Liver (tissue), 8 donors: ENCODE measurements at regions not wholly inside any gene's neighbourhood (a gene's known extent, or its start where the extent isn't known, plus 50 kb on each side); places are given as distances from the start of the nearest gene placed in this dataset.

Experiments used
- DNase-seq: peaks from one replicate; pipeline ENCODE4 v3.0.0-alpha.2; 2017; ENCODE audit warnings: low spot score
- H3K27ac ChIP-seq, 2 donors: one replicate each; pipeline ENCODE4 v1.7.0; 2013; ENCODE audit warnings: inconsistent platforms in 2 of 2, low read length in 2 of 2, control low read depth in 1 of 2, low read depth in 1 of 2, mild to moderate bottlenecking in 1 of 2
- H3K27me3 ChIP-seq, 4 donors: one replicate each; pipeline versions ENCODE4 v1.6.1 to v1.7.0; 2013; ENCODE audit warnings: low read length in 3 of 4, inconsistent platforms in 1 of 4, mild to moderate bottlenecking in 1 of 4, moderate library complexity in 1 of 4; ENCODE audit not compliant: control insufficient read depth in 4 of 4, insufficient read depth in 4 of 4
- H3K36me3 ChIP-seq, 4 donors: one replicate each; pipeline versions ENCODE4 v1.6.1 to v1.7.0; 2013; ENCODE audit warnings: low read length in 3 of 4, mild to moderate bottlenecking in 3 of 4, low read depth in 1 of 4, moderate library complexity in 1 of 4; ENCODE audit not compliant: control insufficient read depth in 4 of 4, insufficient read depth in 3 of 4
- H3K4me1 ChIP-seq, 4 donors: one replicate each; pipeline versions ENCODE4 v1.6.1 to v1.7.0; 2013; ENCODE audit warnings: low read length in 3 of 4, mild to moderate bottlenecking in 3 of 4, moderate library complexity in 1 of 4; ENCODE audit not compliant: control insufficient read depth in 4 of 4, insufficient read depth in 4 of 4
- H3K4me3 ChIP-seq, 3 donors: one replicate each; pipeline versions ENCODE4 v1.6.1 to v1.7.0; 2013; ENCODE audit warnings: low read length in 3 of 3, control low read depth in 1 of 3, low read depth in 1 of 3, mild to moderate bottlenecking in 1 of 3
- H3K9ac ChIP-seq, 2 donors: one replicate each; pipeline ENCODE4 v1.7.0; 2013; ENCODE audit warnings: low read length in 2 of 2, mild to moderate bottlenecking in 2 of 2, moderate library complexity in 2 of 2, control low read depth in 1 of 2, low read depth in 1 of 2
- H3K9me3 ChIP-seq, 4 donors: one replicate each; pipeline versions ENCODE4 v1.6.1 to v1.7.0; 2013; ENCODE audit warnings: low read length in 3 of 4; ENCODE audit not compliant: control insufficient read depth in 4 of 4
- ATF3 ChIP-seq: IDR thresholded peaks from 2 replicates; pipeline ENCODE4 v1.6.1; 2016; ENCODE audit warnings: antibody characterized with exemption
- CTCF ChIP-seq: fragments of 150-350 bp; IDR thresholded peaks from 2 replicates; pipeline ENCODE4 v1.5.1; 2017; ENCODE audit warnings: improper control_type of control experiment, low read depth, low read length; ENCODE audit not compliant: missing input control
- EGR1 ChIP-seq, 2 donors: IDR thresholded peaks; 2 replicates each; pipeline ENCODE4 v1.6.1; 2016 to 2018; ENCODE audit warnings: antibody characterized with exemption in 2 of 2, low read depth in 2 of 2
- FOXA2 ChIP-seq: IDR thresholded peaks from 2 replicates; pipeline ENCODE4 v1.6.1; 2016; ENCODE audit warnings: antibody characterized with exemption
- GABPA ChIP-seq, 2 donors: IDR thresholded peaks in 1 of 2; conservative IDR thresholded peaks in 1 of 2; 2 replicates each; pipeline ENCODE4 v1.6.1; 2016; ENCODE audit warnings: antibody characterized with exemption in 2 of 2, mild to moderate bottlenecking in 1 of 2, moderate library complexity in 1 of 2
- HNF4A ChIP-seq, 2 donors: conservative IDR thresholded peaks; 2 replicates each; pipeline ENCODE4 v1.6.1; 2016; ENCODE audit warnings: antibody characterized with exemption in 2 of 2, mild to moderate bottlenecking in 2 of 2
- HNF4G ChIP-seq: IDR thresholded peaks from 2 replicates; pipeline ENCODE4 v1.6.1; 2016; ENCODE audit warnings: antibody characterized with exemption
- JUND ChIP-seq, 2 donors: IDR thresholded peaks; 2 replicates each; pipeline ENCODE4 v1.6.1; 2016; ENCODE audit warnings: antibody characterized with exemption in 2 of 2
- MAX ChIP-seq: IDR thresholded peaks from 2 replicates; pipeline ENCODE4 v1.6.1; 2016; ENCODE audit warnings: antibody characterized with exemption
- NR2F2 ChIP-seq: IDR thresholded peaks from 2 replicates; pipeline ENCODE4 v1.6.1; 2016; ENCODE audit warnings: antibody characterized with exemption
- RAD21 ChIP-seq, 2 donors: IDR thresholded peaks; 2 replicates each; pipeline ENCODE4 v1.6.1; 2016; ENCODE audit warnings: antibody characterized with exemption in 2 of 2, mild to moderate bottlenecking in 2 of 2
- REST ChIP-seq: IDR thresholded peaks from 2 replicates; pipeline ENCODE4 v1.6.1; 2016; ENCODE audit warnings: antibody characterized with exemption, mild to moderate bottlenecking
- RXRA ChIP-seq, 2 donors: IDR thresholded peaks; 2 replicates each; pipeline ENCODE4 v1.6.1; 2017 to 2018; ENCODE audit warnings: antibody characterized with exemption in 2 of 2, mild to moderate bottlenecking in 1 of 2
- TAF1 ChIP-seq: conservative IDR thresholded peaks from 2 replicates; pipeline ENCODE4 v1.6.1; 2016; ENCODE audit warnings: antibody characterized with exemption, mild to moderate bottlenecking
- YY1 ChIP-seq: IDR thresholded peaks from 2 replicates; pipeline ENCODE4 v1.6.1; 2016; ENCODE audit warnings: antibody characterized with exemption, mild to moderate bottlenecking
- ZBTB33 ChIP-seq: IDR thresholded peaks from 2 replicates; pipeline ENCODE4 v1.6.1; 2016; ENCODE audit warnings: antibody characterized with exemption
- WGBS: extraction: QIAGEN DNeasy Blood & Tissue Kit; methylation state at CpG from one replicate; pipeline ENCODE4 v1.1.7; 2013; 5-methylcytosine and 5-hydroxymethylcytosine counted together
- donor health status: healthy.
- donor health status: healthy.
- donor health status: healthy.
- donor health status: healthy.
- donor health status: healthy.

GRCh38 chr1:194208674-194209073 lies 1022.3 kb upstream of the B3GALT2 start (continued):
- no peak for TF ChIP-seq REST
- no peak for TF ChIP-seq RXRA (IDR thresholded peaks at IDR 0.05)
- TF ChIP-seq ATF3, result no peak
- TF ChIP-seq TAF1, result no peak
- no peak for TF ChIP-seq HNF4G
- no peak for TF ChIP-seq RAD21 (IDR thresholded peaks at IDR 0.05)
- TF ChIP-seq JUND (IDR thresholded peaks at IDR 0.05), result no peak
- TF ChIP-seq GABPA (IDR thresholded peaks at IDR 0.05 in 1 of 2, conservative IDR thresholded peaks at IDR 0.05 in 1 of 2), result no peak
- TF ChIP-seq MAX, result no peak

- TF ChIP-seq JUND (IDR thresholded peaks at IDR 0.05), result no peak
- TF ChIP-seq YY1, result no peak
- TF ChIP-seq CTCF, result no peak
- no peak for TF ChIP-seq EGR1 (IDR thresholded peaks at IDR 0.05; ENCODE audit: low read depth in 2 of 2)
- TF ChIP-seq ZBTB33, result no peak
- 89% methylated on average over 4 of the region's 4 CpGs for WGBS
These were observed 1010.1 kb upstream of the B3GALT2 start for GRCh38 chr1:194196562-194196961.

GRCh38 chr1:194194724-194195123 lies 1008.3 kb upstream of the B3GALT2 start:
- Histone ChIP-seq H3K4me3 (no peak overlapping the region), H3K4me1 (no peaks in the 10 kb centered on the region), H3K27ac (no peak overlapping the region), H3K36me3 (no peaks in the 10 kb centered on the region), H3K27me3 (no peaks in the 10 kb centered on the region), H3K9me3 (no peaks in the 10 kb centered on the region), H3K9ac (no peak overlapping the region)
- DNase-seq, result no peak
- 92% methylated on average over 2 of the region's 2 CpGs for WGBS
- TF ChIP-seq ATF3 (no peak), CTCF (no peak), JUND (IDR thresholded peaks at IDR 0.05) (no peak), HNF4A (conservative IDR thresholded peaks at IDR 0.05) (no peak), GABPA (IDR thresholded peaks at IDR 0.05 in 1 of 2, conservative IDR thresholded peaks at IDR 0.05 in 1 of 2) (no peak), NR2F2 (no peak), REST (no peak), RXRA (IDR thresholded peaks at IDR 0.05) (no peak), FOXA2 (no peak)

More at GRCh38 chr1:194196562-194196961, 1010.1 kb upstream of the B3GALT2 start:
- no peak overlapping the region for H3K9ac ChIP-seq
- no peak for DNase-seq
- H3K9me3 ChIP-seq, result no peaks in the 10 kb centered on the region
- H3K36me3 ChIP-seq, result no peaks in the 10 kb centered on the region
- no peak overlapping the region for H3K27ac ChIP-seq
- no peaks in the 10 kb centered on the region for H3K4me1 ChIP-seq
- no peaks in the 10 kb centered on the region for H3K27me3 ChIP-seq
- no peak overlapping the region for H3K4me3 ChIP-seq
